Prostate gland (tissue), 2 donors: ENCODE measurements at regions not wholly inside any gene's neighbourhood (a gene's known extent, or its start where the extent isn't known, plus 50 kb on each side); places are given as distances from the start of the nearest gene placed in this dataset.

Source experiments
- CTCF ChIP-seq, 4 experiments: fragments of 200-600 bp in 2 of 4; fragments of 450-650 bp in 2 of 4; sonication (generic) in 2 of 4; IDR thresholded peaks; 1 replicate in 3 of 4; 2 replicates in 1 of 4; pipeline ENCODE4 v1.5.1; 2016 to 2019; ENCODE audit warnings: antibody characterized with exemption in 4 of 4, mild to moderate bottlenecking in 2 of 4, moderate library complexity in 2 of 4
- POLR2A ChIP-seq: fragments of 450-650 bp; IDR thresholded peaks from one replicate; pipeline ENCODE4 v1.6.1; 2016; ENCODE audit warnings: antibody characterized with exemption, mild to moderate bottlenecking
- POLR2AphosphoS5 ChIP-seq: sonication (generic); formaldehyde crosslinking; IDR thresholded peaks from one replicate; pipeline ENCODE4 v1.6.1; 2017; ENCODE audit warnings: antibody characterized with exemption

DNA sequence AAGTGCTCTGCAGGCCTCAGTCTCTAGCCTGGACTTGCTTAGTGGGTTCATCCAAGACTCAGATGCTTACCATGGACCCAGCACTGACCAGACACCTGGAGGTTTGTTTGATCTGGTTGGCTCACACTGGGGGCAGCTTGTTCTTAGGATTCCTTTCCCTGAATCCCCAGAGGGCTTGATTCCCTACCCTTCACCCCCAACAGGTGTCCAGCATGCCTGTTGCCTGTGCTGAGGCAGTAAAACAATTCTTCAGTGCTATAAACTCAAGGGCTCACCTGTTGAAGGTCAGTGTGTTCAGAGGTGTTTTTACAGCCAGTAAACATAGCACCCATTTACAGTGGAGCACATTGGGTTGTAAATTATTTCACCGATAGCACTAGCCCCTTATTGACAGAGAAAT lies 123.8 kb upstream of the KLF4 start:
- no peak for TF ChIP-seq POLR2AphosphoS5
- no peak for TF ChIP-seq CTCF (IDR thresholded peaks at IDR 0.05)
- TF ChIP-seq POLR2A = no peak
